WTC11 (cell line): ENCODE measurements at regions not wholly inside any gene's neighbourhood (a gene's known extent, or its start where the extent isn't known, plus 50 kb on each side); places are given as distances from the start of the nearest gene placed in this dataset.

Experiments
- ATAC-seq: fragments of 200-7000 bp; cut with Tn5 transposase; 2 replicates; pipeline ENCODE4 v1.10.0; 2021; ENCODE audit warnings: mild to moderate bottlenecking, moderate library complexity
- CTCF ChIA-PET: fragments of 300-600 bp; sonication (Branson Sonifier 250); formaldehyde crosslinking; loops from one replicate; lab custom pipeline; 2021; ENCODE audit warnings: antibody characterized with exemption; lab: Charles Lee
- POLR2A ChIA-PET: fragments of 350-600 bp; sonication (Branson Sonifier 250); formaldehyde crosslinking; loops from one replicate; lab custom pipeline; 2021; ENCODE audit warnings: antibody characterized with exemption; lab: Charles Lee
- DNase-seq: peaks from one replicate; pipeline ENCODE4 v3.0.0; 2021; ENCODE audit warnings: low spot score
- H3K27ac Mint-ChIP-seq: 2 replicates; pipeline ENCODE4 v1.8.0; 2021; ENCODE audit warnings: mixed read lengths
- H3K27me3 Mint-ChIP-seq: 2 replicates; pipeline ENCODE4 v1.8.0; 2021; ENCODE audit warnings: low read depth, mild to moderate bottlenecking, moderate library complexity, mixed read lengths
- H3K36me3 Mint-ChIP-seq: 2 replicates; pipeline ENCODE4 v1.8.0; 2021; ENCODE audit warnings: mixed read lengths
- H3K4me1 Mint-ChIP-seq: 2 replicates; pipeline ENCODE4 v1.8.0; 2022; ENCODE audit warnings: mixed read lengths
- H3K4me3 Mint-ChIP-seq: 2 replicates; pipeline ENCODE4 v1.8.0; 2021; ENCODE audit warnings: mild to moderate bottlenecking, moderate library complexity, mixed read lengths
- H3K9me3 Mint-ChIP-seq: 2 replicates; pipeline ENCODE4 v1.8.0; 2021; ENCODE audit warnings: mixed read lengths
- CBFB ChIP-seq: sonication (generic); formaldehyde crosslinking; IDR thresholded peaks from 2 replicates; pipeline ENCODE4 v1.8.1; 2022; ENCODE audit warnings: mild to moderate bottlenecking, low read depth, missing genetic modification reagents
- EMX1 ChIP-seq: fragments of 250-450 bp; sonication (Bioruptor Pico); IDR thresholded peaks from 2 replicates; pipeline ENCODE4 v1.8.0; 2021; ENCODE audit warnings: mild to moderate bottlenecking
- ESRRA ChIP-seq: sonication (generic); formaldehyde crosslinking; IDR thresholded peaks from 2 replicates; pipeline ENCODE4 v1.8.1; 2022; ENCODE audit warnings: mild to moderate bottlenecking, missing genetic modification reagents, borderline replicate concordance
- FOXJ3 ChIP-seq: sonication (generic); formaldehyde crosslinking; IDR thresholded peaks from 2 replicates; pipeline ENCODE4 v1.9.0; 2021; ENCODE audit warnings: missing genetic modification reagents, mild to moderate bottlenecking, borderline replicate concordance
- FOXK1 ChIP-seq: sonication (generic); formaldehyde crosslinking; IDR thresholded peaks from 2 replicates; pipeline ENCODE4 v1.8.0; 2022; ENCODE audit warnings: mild to moderate bottlenecking, moderate library complexity, missing genetic modification reagents
- GTF2I ChIP-seq: fragments of 250-450 bp; sonication (Bioruptor Pico); conservative IDR thresholded peaks from 2 replicates; pipeline ENCODE4 v1.4.0; 2021; ENCODE audit warnings: mild to moderate bottlenecking
- IRF2 ChIP-seq: sonication (generic); formaldehyde crosslinking; IDR thresholded peaks from 2 replicates; pipeline ENCODE4 v1.8.0; 2022; ENCODE audit warnings: low read depth, missing genetic modification reagents, borderline replicate concordance
- KAT7 ChIP-seq: sonication (generic); formaldehyde crosslinking; IDR thresholded peaks from 2 replicates; pipeline ENCODE4 v1.8.1; 2023; ENCODE audit warnings: missing genetic modification reagents, mild to moderate bottlenecking, borderline replicate concordance
- ZNF121 ChIP-seq: sonication (generic); formaldehyde crosslinking; IDR thresholded peaks from 2 replicates; pipeline ENCODE4 v1.8.0; 2023; ENCODE audit warnings: missing genetic modification reagents
- ZNF263 ChIP-seq: sonication (generic); formaldehyde crosslinking; IDR thresholded peaks from 2 replicates; pipeline ENCODE4 v1.8.1; 2022; ENCODE audit warnings: low read depth, mild to moderate bottlenecking, moderate library complexity, missing genetic modification reagents
- ZNF317 ChIP-seq: sonication (generic); formaldehyde crosslinking; IDR thresholded peaks from 2 replicates; pipeline ENCODE4 v1.8.1; 2023; ENCODE audit warnings: low read depth, mild to moderate bottlenecking, moderate library complexity, missing genetic modification reagents, borderline replicate concordance
- TF ChIP-seq, protein P1 (sequence below): sonication (generic); formaldehyde crosslinking; IDR thresholded peaks from 2 replicates; pipeline ENCODE4 v1.8.0; 2022; ENCODE audit warnings: mild to moderate bottlenecking, missing genetic modification reagents
- TF ChIP-seq, protein P2 (sequence below): sonication (generic); formaldehyde crosslinking; IDR thresholded peaks from 2 replicates; pipeline ENCODE4 v1.8.1; 2023; ENCODE audit warnings: mild to moderate bottlenecking, missing genetic modification reagents, moderate library complexity
- TF ChIP-seq, protein P3 (sequence below): fragments of 250-450 bp; sonication (Bioruptor Pico); IDR thresholded peaks from 2 replicates; pipeline ENCODE4 v1.9.0; 2021; ENCODE audit warnings: mild to moderate bottlenecking
- TF ChIP-seq, protein P4 (sequence below): sonication (generic); formaldehyde crosslinking; conservative IDR thresholded peaks from 2 replicates; pipeline ENCODE4 v1.8.1; 2023; ENCODE audit warnings: mild to moderate bottlenecking, low read depth, missing genetic modification reagents, moderate library complexity
- TF ChIP-seq, protein P5 (sequence below): sonication (generic); formaldehyde crosslinking; IDR thresholded peaks from 2 replicates; pipeline ENCODE4 v1.8.1; 2022; ENCODE audit warnings: low read depth, mild to moderate bottlenecking, moderate library complexity, missing genetic modification reagents, borderline replicate concordance
- TF ChIP-seq, protein P6 (sequence below): sonication (generic); formaldehyde crosslinking; IDR thresholded peaks from 2 replicates; pipeline ENCODE4 v1.8.0; 2022; ENCODE audit warnings: mild to moderate bottlenecking, missing genetic modification reagents
- TF ChIP-seq, protein P7 (sequence below): fragments of 250-450 bp; sonication (Bioruptor Pico); IDR thresholded peaks from 2 replicates; pipeline ENCODE4 v2.1.2; 2022; ENCODE audit warnings: mild to moderate bottlenecking, moderate library complexity
- TF ChIP-seq, protein P8 (sequence below): sonication (generic); formaldehyde crosslinking; IDR thresholded peaks from 2 replicates; pipeline ENCODE4 v1.8.1; 2022; ENCODE audit warnings: missing genetic modification reagents, borderline replicate concordance
- TF ChIP-seq, protein P9 (sequence below): sonication (generic); formaldehyde crosslinking; IDR thresholded peaks from 2 replicates; pipeline ENCODE4 v1.8.0; 2022; ENCODE audit warnings: mild to moderate bottlenecking, missing genetic modification reagents

DNA sequence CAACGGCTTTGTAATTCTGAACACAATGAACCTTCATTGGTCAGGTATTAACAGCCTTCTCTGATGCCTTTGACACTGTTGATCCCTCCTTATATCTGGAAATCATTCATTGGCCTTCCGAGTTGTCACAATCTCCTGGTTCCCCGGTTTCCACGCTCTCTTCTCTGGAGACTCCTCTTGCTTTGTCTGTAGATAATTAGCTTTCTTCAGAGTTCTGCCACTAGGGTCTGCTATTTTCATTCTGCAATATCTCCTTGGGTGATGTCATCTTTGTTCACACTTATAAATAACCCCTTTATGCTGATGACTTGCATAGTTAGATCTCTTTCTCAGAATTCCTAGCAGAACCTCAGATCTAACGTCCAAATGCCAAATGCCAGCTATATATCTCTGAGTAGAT is 583.8 kb upstream of the ZNF717 start:
- Mint-ChIP-seq H3K4me3 (no peak overlapping the region), H3K36me3 (no peaks in the 10 kb centered on the region), H3K27me3 (no peaks in the 10 kb centered on the region), H3K4me1 (peaks cover 16% of the 10 kb centered on the region), H3K9me3 (no peaks in the 10 kb centered on the region), H3K27ac (peak overlapping the region; percentile 3; the same call in 1 of the 2 replicates)
- TF ChIP-seq CBFB: no peak
- no peak for TF ChIP-seq FOXK1 (CRISPR knock-in tag)
- no peak for TF ChIP-seq IRF2 (CRISPR knock-in tag)
- ATAC-seq: peak; percentile 89
- POLR2A ChIA-PET: no interaction called here
- no peak for DNase-seq
- CTCF ChIA-PET: interaction anchor here (0.6 to 1.5 kb wide), 3 partner anchors 201 to 326 kb away, joined by 3 to 4 read pairs (median 4); no protein-coding TSS in a partner anchor

DNA sequence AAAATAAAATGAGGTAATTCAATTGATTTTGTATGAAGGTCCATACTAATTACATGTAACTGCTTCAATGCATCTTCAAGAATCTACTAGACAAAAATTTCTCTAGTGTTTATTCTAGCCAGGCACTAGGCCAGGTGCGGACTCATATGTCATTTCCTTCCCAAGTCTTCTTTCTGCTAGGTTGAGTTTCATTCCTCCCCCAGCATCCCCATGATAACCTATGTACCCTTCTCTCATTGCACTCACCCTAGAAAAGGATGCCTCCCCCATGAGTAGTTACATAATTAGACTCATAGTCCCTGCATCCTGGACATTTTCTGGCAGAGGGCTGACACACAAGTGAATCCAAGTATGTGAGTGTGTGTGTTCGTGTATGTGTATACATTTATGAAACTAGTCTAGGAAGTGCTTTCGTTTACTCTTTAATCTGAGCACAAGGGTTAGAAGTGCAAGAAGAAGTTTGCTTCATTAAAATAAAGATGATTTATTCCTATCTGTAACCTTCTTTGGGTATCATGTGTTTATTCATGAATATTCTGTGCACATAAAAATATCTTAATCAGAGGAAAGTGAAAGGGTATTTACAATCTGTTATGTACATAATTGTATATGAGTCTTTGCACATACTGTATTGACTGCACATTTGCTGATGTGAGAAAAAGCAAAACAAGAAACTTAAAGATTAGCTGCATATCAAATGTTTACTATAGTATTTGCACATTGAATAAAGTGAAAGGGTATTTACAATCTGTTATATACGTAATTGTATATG is 585.6 kb upstream of the ZNF717 start:
- H3K9me3 Mint-ChIP-seq: no peaks in the 10 kb centered on the region
- no peak overlapping the region for H3K27ac Mint-ChIP-seq
- H3K27me3 Mint-ChIP-seq: no peaks in the 10 kb centered on the region
- H3K4me1 Mint-ChIP-seq: peaks cover 15% of the 10 kb centered on the region
- no peak for ATAC-seq
- no peak for DNase-seq
- ChIA-PET POLR2A (no interaction called here), CTCF (interaction anchor here (0.6 kb wide), 1 partner anchor 199 kb away, joined by 3 read pairs; no protein-coding TSS in a partner anchor)
- no peak overlapping the region for H3K4me3 Mint-ChIP-seq
- H3K36me3 Mint-ChIP-seq: no peaks in the 10 kb centered on the region
- TF ChIP-seq, protein P1, sequence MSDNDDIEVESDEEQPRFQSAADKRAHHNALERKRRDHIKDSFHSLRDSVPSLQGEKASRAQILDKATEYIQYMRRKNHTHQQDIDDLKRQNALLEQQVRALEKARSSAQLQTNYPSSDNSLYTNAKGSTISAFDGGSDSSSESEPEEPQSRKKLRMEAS (CRISPR knock-in tag): no peak
- TF ChIP-seq, protein P2, sequence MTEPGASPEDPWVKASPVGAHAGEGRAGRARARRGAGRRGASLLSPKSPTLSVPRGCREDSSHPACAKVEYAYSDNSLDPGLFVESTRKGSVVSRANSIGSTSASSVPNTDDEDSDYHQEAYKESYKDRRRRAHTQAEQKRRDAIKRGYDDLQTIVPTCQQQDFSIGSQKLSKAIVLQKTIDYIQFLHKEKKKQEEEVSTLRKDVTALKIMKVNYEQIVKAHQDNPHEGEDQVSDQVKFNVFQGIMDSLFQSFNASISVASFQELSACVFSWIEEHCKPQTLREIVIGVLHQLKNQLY (CRISPR knock-in tag): no peak
- TF ChIP-seq EMX1 (CRISPR knock-in tag) (no peak), ZNF317 (CRISPR knock-in tag) (no peak), GTF2I (CRISPR knock-in tag) (no peak), IRF2 (CRISPR knock-in tag) (no peak), FOXJ3 (CRISPR knock-in tag) (no peak), KAT7 (CRISPR knock-in tag) (no peak), ZNF263 (no peak), ESRRA (CRISPR knock-in tag) (no peak), ZNF121 (CRISPR knock-in tag) (no peak)
- TF ChIP-seq, protein P3, sequence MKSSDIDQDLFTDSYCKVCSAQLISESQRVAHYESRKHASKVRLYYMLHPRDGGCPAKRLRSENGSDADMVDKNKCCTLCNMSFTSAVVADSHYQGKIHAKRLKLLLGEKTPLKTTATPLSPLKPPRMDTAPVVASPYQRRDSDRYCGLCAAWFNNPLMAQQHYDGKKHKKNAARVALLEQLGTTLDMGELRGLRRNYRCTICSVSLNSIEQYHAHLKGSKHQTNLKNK (CRISPR knock-in tag): no peak
- TF ChIP-seq, protein P4, sequence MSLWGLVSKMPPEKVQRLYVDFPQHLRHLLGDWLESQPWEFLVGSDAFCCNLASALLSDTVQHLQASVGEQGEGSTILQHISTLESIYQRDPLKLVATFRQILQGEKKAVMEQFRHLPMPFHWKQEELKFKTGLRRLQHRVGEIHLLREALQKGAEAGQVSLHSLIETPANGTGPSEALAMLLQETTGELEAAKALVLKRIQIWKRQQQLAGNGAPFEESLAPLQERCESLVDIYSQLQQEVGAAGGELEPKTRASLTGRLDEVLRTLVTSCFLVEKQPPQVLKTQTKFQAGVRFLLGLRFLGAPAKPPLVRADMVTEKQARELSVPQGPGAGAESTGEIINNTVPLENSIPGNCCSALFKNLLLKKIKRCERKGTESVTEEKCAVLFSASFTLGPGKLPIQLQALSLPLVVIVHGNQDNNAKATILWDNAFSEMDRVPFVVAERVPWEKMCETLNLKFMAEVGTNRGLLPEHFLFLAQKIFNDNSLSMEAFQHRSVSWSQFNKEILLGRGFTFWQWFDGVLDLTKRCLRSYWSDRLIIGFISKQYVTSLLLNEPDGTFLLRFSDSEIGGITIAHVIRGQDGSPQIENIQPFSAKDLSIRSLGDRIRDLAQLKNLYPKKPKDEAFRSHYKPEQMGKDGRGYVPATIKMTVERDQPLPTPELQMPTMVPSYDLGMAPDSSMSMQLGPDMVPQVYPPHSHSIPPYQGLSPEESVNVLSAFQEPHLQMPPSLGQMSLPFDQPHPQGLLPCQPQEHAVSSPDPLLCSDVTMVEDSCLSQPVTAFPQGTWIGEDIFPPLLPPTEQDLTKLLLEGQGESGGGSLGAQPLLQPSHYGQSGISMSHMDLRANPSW (CRISPR knock-in tag): no peak
- TF ChIP-seq, protein P5, sequence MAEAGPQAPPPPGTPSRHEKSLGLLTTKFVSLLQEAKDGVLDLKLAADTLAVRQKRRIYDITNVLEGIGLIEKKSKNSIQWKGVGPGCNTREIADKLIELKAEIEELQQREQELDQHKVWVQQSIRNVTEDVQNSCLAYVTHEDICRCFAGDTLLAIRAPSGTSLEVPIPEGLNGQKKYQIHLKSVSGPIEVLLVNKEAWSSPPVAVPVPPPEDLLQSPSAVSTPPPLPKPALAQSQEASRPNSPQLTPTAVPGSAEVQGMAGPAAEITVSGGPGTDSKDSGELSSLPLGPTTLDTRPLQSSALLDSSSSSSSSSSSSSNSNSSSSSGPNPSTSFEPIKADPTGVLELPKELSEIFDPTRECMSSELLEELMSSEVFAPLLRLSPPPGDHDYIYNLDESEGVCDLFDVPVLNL (CRISPR knock-in tag): no peak
- TF ChIP-seq, protein P6, sequence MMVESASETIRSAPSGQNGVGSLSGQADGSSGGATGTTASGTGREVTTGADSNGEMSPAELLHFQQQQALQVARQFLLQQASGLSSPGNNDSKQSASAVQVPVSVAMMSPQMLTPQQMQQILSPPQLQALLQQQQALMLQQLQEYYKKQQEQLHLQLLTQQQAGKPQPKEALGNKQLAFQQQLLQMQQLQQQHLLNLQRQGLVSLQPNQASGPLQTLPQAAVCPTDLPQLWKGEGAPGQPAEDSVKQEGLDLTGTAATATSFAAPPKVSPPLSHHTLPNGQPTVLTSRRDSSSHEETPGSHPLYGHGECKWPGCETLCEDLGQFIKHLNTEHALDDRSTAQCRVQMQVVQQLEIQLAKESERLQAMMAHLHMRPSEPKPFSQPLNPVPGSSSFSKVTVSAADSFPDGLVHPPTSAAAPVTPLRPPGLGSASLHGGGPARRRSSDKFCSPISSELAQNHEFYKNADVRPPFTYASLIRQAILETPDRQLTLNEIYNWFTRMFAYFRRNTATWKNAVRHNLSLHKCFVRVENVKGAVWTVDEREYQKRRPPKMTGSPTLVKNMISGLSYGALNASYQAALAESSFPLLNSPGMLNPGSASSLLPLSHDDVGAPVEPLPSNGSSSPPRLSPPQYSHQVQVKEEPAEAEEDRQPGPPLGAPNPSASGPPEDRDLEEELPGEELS (CRISPR knock-in tag): no peak
- TF ChIP-seq, protein P7, sequence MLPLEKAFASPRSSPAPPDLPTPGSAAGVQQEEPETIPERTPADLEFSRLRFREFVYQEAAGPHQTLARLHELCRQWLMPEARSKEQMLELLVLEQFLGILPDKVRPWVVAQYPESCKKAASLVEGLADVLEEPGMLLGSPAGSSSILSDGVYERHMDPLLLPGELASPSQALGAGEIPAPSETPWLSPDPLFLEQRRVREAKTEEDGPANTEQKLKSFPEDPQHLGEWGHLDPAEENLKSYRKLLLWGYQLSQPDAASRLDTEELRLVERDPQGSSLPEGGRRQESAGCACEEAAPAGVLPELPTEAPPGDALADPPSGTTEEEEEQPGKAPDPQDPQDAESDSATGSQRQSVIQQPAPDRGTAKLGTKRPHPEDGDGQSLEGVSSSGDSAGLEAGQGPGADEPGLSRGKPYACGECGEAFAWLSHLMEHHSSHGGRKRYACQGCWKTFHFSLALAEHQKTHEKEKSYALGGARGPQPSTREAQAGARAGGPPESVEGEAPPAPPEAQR: no peak
- TF ChIP-seq, protein P8, sequence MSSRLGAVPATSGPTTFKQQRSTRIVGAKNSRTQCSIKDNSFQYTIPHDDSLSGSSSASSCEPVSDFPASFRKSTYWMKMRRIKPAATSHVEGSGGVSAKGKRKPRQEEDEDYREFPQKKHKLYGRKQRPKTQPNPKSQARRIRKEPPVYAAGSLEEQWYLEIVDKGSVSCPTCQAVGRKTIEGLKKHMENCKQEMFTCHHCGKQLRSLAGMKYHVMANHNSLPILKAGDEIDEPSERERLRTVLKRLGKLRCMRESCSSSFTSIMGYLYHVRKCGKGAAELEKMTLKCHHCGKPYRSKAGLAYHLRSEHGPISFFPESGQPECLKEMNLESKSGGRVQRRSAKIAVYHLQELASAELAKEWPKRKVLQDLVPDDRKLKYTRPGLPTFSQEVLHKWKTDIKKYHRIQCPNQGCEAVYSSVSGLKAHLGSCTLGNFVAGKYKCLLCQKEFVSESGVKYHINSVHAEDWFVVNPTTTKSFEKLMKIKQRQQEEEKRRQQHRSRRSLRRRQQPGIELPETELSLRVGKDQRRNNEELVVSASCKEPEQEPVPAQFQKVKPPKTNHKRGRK (CRISPR knock-in tag): no peak
- TF ChIP-seq, protein P9, sequence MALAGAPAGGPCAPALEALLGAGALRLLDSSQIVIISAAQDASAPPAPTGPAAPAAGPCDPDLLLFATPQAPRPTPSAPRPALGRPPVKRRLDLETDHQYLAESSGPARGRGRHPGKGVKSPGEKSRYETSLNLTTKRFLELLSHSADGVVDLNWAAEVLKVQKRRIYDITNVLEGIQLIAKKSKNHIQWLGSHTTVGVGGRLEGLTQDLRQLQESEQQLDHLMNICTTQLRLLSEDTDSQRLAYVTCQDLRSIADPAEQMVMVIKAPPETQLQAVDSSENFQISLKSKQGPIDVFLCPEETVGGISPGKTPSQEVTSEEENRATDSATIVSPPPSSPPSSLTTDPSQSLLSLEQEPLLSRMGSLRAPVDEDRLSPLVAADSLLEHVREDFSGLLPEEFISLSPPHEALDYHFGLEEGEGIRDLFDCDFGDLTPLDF (CRISPR knock-in tag): no peak
